ENCODE measurements at regions not wholly inside any gene's neighbourhood (a gene's known extent, or its start where the extent isn't known, plus 50 kb on each side); places are given as distances from the start of the nearest gene placed in this dataset.

GRCh38 chr3:78023257-78023656 is 983.4 kb downstream of the ROBO2 start:
- no peak overlapping the region for H3K4me3 ChIP-seq (ENCODE audit: low read depth, low read length)
- TF ChIP-seq CTCF (IDR thresholded peaks at IDR 0.05; ENCODE audit: low read depth, low read length), result no peak
- DNase-seq (ENCODE audit: low read depth, low spot score), result no peak
- in situ Hi-C loops (cut with HindIII; ENCODE audit: low sequenced_read_pairs), result no loop called here

- TF ChIP-seq CTCF (IDR thresholded peaks at IDR 0.05; ENCODE audit: low read depth, low read length), result no peak
- DNase-seq (ENCODE audit: low read depth, low spot score), result no peak
- H3K4me3 ChIP-seq (ENCODE audit: low read depth, low read length), result no peak overlapping the region
- in situ Hi-C loops (cut with HindIII; ENCODE audit: low sequenced_read_pairs), result no loop called here
Observed at GRCh38 chr3:78025916-78026315, 986.0 kb downstream of the ROBO2 start.

GRCh38 chr3:78026318-78026828 is 986.5 kb downstream of the ROBO2 start:
- TF ChIP-seq CTCF (IDR thresholded peaks at IDR 0.05; ENCODE audit: low read depth, low read length), result no peak
- DNase-seq (ENCODE audit: low read depth, low spot score), result no peak
- in situ Hi-C loops (cut with HindIII; ENCODE audit: low sequenced_read_pairs), result no loop called here
- H3K4me3 ChIP-seq (ENCODE audit: low read depth, low read length), result no peak overlapping the region

- no peak for DNase-seq (ENCODE audit: low read depth, low spot score)
- no peak overlapping the region for H3K4me3 ChIP-seq (ENCODE audit: low read depth, low read length)
- TF ChIP-seq CTCF (IDR thresholded peaks at IDR 0.05; ENCODE audit: low read depth, low read length), result no peak
- in situ Hi-C loops (cut with HindIII; ENCODE audit: low sequenced_read_pairs), result no loop called here
Observed at GRCh38 chr3:78029775-78030174, 989.9 kb downstream of the ROBO2 start.

GRCh38 chr3:78035131-78035641 is 995.3 kb downstream of the ROBO2 start:
- TF ChIP-seq CTCF (IDR thresholded peaks at IDR 0.05; ENCODE audit: low read depth, low read length), result no peak
- in situ Hi-C loops (cut with HindIII; ENCODE audit: low sequenced_read_pairs), result no loop called here
- no peak overlapping the region for H3K4me3 ChIP-seq (ENCODE audit: low read depth, low read length)
- no peak for DNase-seq (ENCODE audit: low read depth, low spot score)

- DNase-seq (ENCODE audit: low read depth, low spot score), result peak; percentile 43
- no peak for TF ChIP-seq CTCF (IDR thresholded peaks at IDR 0.05; ENCODE audit: low read depth, low read length)
- H3K4me3 ChIP-seq (ENCODE audit: low read depth, low read length), result no peak overlapping the region
- in situ Hi-C loops (cut with HindIII; ENCODE audit: low sequenced_read_pairs), result no loop called here
Observed at GRCh38 chr3:78041486-78041885, 1001.6 kb downstream of the ROBO2 start.

GRCh38 chr3:78046566-78046965 is 1006.7 kb downstream of the ROBO2 start:
- H3K4me3 ChIP-seq (ENCODE audit: low read depth, low read length), result no peak overlapping the region
- no peak for DNase-seq (ENCODE audit: low read depth, low spot score)
- no peak for TF ChIP-seq CTCF (IDR thresholded peaks at IDR 0.05; ENCODE audit: low read depth, low read length)
- in situ Hi-C loops (cut with HindIII; ENCODE audit: low sequenced_read_pairs), result no loop called here
